ENCODE measurements at regions not wholly inside any gene's neighbourhood (a gene's known extent, or its start where the extent isn't known, plus 50 kb on each side); places are given as distances from the start of the nearest gene placed in this dataset.

DNA sequence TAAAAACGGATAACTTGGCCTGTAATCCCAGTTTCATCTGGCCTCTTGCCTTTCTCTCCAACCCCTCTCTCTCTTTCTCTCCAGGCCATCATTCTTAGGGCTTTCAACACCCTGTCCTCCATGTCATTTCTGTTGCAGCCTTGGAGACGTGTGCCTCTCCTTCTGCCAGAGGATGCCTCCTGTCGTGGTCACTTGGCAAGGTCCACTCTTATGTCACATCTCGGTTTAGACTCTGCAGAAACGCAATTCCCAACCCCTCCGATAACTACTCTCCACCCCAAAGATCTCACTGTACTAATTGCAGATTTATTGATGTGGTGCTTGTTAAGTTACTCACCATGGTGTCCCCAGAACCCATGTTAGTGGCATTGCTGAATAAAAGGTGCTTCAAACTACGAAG is 787.3 kb upstream of the RBFOX1 start:
- no peak overlapping the region for H3K27ac ChIP-seq (ENCODE audit: low read length)
- no peak for TF ChIP-seq EZH2phosphoT487 (IDR thresholded peaks at IDR 0.05; ENCODE audit: low read depth)
- TF ChIP-seq, protein P1, sequence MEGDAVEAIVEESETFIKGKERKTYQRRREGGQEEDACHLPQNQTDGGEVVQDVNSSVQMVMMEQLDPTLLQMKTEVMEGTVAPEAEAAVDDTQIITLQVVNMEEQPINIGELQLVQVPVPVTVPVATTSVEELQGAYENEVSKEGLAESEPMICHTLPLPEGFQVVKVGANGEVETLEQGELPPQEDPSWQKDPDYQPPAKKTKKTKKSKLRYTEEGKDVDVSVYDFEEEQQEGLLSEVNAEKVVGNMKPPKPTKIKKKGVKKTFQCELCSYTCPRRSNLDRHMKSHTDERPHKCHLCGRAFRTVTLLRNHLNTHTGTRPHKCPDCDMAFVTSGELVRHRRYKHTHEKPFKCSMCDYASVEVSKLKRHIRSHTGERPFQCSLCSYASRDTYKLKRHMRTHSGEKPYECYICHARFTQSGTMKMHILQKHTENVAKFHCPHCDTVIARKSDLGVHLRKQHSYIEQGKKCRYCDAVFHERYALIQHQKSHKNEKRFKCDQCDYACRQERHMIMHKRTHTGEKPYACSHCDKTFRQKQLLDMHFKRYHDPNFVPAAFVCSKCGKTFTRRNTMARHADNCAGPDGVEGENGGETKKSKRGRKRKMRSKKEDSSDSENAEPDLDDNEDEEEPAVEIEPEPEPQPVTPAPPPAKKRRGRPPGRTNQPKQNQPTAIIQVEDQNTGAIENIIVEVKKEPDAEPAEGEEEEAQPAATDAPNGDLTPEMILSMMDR (IDR thresholded peaks at IDR 0.05; ENCODE audit: low read depth, low read length): no peak

DNA sequence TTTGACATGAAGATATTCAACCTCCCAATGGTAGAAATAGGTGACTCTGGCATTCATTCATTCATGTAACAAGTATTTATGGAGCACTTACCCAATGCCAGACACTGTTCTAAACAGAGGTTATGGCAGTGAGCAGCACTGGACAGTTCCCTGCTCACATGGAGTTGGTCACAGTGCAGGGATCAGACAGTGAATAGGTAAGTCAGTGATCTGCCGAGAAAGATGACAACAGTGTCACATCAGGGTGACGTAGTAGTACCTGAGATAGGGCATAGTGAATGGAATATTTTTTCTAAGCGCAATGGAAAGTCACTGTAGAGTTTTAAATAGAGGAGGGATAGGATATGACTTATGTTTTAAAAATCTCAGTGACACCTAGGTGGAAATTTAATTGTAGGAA is 791.4 kb upstream of the RBFOX1 start:
- no peaks in the 10 kb centered on the region for H4K20me1 ChIP-seq (ENCODE audit: insufficient read depth, low read length)
- no peaks in the 10 kb centered on the region for H3K4me1 ChIP-seq (ENCODE audit: low read length)
- no peaks in the 10 kb centered on the region for H3K27me3 ChIP-seq (ENCODE audit: low read depth, low read length)
- TF ChIP-seq EZH2phosphoT487 (IDR thresholded peaks at IDR 0.05; ENCODE audit: low read depth): no peak
- no peaks in the 10 kb centered on the region for H3K36me3 ChIP-seq (replicated peaks; ENCODE audit: low read depth, low read length)
- no peak overlapping the region for H3K4me2 ChIP-seq (ENCODE audit: low read length)
- no peak overlapping the region for H3K27ac ChIP-seq (ENCODE audit: low read length)
- no peak overlapping the region for H2AFZ ChIP-seq (ENCODE audit: low read depth, low read length)
- no peaks in the 10 kb centered on the region for H3K79me2 ChIP-seq (ENCODE audit: low read length)
- no peak overlapping the region for H3K9ac ChIP-seq (ENCODE audit: low read length)
- H3K9me3 ChIP-seq (ENCODE audit: insufficient read depth, low read length): no peaks in the 10 kb centered on the region
- no peak overlapping the region for H3K4me3 ChIP-seq (ENCODE audit: low read length)

More for the DNA sequence above, 787.3 kb upstream of the RBFOX1 start:
- H3K36me3 ChIP-seq (replicated peaks; ENCODE audit: low read depth, low read length): no peaks in the 10 kb centered on the region
- no peaks in the 10 kb centered on the region for H3K79me2 ChIP-seq (ENCODE audit: low read length)
- no peaks in the 10 kb centered on the region for H3K27me3 ChIP-seq (ENCODE audit: low read depth, low read length)
- H2AFZ ChIP-seq (ENCODE audit: low read depth, low read length): no peak overlapping the region
- H4K20me1 ChIP-seq (ENCODE audit: insufficient read depth, low read length): no peaks in the 10 kb centered on the region
- H3K9me3 ChIP-seq (ENCODE audit: insufficient read depth, low read length): no peaks in the 10 kb centered on the region
- H3K4me3 ChIP-seq (ENCODE audit: low read length): no peak overlapping the region
- H3K4me2 ChIP-seq (ENCODE audit: low read length): no peak overlapping the region
- H3K4me1 ChIP-seq (ENCODE audit: low read length): no peaks in the 10 kb centered on the region
- no peak overlapping the region for H3K9ac ChIP-seq (ENCODE audit: low read length)

DNA sequence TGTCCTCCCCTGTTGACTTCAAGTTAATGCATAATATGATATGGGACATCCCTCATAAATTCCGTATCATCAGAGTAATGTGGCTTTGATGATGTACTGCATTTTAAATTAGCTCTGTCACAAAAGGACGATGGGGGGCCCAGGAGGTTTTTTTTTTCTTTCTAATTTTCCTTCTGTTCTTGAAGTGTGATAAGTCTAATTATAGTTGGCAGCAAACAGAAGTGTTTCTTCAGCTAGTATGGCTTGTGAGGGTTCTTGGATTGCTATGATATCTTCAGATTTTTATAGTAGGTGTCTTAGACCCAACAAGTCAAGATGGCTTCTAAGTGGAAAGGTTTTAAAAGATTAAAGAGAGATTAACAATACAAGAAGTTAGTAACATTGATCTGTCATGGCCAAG is 796.2 kb upstream of the RBFOX1 start:
- no peaks in the 10 kb centered on the region for H3K9me3 ChIP-seq (ENCODE audit: insufficient read depth, low read length)
- H3K27ac ChIP-seq (ENCODE audit: low read length): no peak overlapping the region
- no peaks in the 10 kb centered on the region for H3K4me1 ChIP-seq (ENCODE audit: low read length)
- no peaks in the 10 kb centered on the region for H3K79me2 ChIP-seq (ENCODE audit: low read length)
- H3K36me3 ChIP-seq (replicated peaks; ENCODE audit: low read depth, low read length): no peaks in the 10 kb centered on the region
- no peaks in the 10 kb centered on the region for H3K27me3 ChIP-seq (ENCODE audit: low read depth, low read length)
- H2AFZ ChIP-seq (ENCODE audit: low read depth, low read length): no peak overlapping the region
- no peak overlapping the region for H3K4me3 ChIP-seq (ENCODE audit: low read length)
- no peaks in the 10 kb centered on the region for H4K20me1 ChIP-seq (ENCODE audit: insufficient read depth, low read length)
- no peak overlapping the region for H3K9ac ChIP-seq (ENCODE audit: low read length)
- H3K4me2 ChIP-seq (ENCODE audit: low read length): no peak overlapping the region
- TF ChIP-seq, protein P1 (IDR thresholded peaks at IDR 0.05; ENCODE audit: low read depth, low read length): no peak
- TF ChIP-seq EZH2phosphoT487 (IDR thresholded peaks at IDR 0.05; ENCODE audit: low read depth): no peak

DNA sequence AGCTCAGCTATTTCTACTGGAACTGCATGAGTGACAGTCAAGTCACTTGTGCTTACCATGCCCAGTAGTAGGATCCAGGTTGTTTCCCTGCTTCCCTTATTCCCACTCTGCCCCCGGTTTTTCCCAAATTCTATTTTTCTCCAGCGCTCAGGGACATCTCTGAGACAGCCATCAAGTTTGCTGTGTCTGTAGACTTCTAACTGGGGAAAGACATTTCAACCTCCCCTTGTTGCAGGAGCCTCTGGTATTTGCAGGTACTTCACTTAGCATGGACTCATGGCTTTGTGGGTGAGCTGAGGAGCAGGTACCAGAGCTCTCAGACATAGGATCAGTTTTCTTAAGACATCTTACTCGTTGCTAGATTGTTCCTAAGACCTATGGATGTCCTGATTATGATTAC is 801.6 kb upstream of the RBFOX1 start:
- no peak overlapping the region for H3K4me3 ChIP-seq (ENCODE audit: low read length)
- no peaks in the 10 kb centered on the region for H4K20me1 ChIP-seq (ENCODE audit: insufficient read depth, low read length)
- H2AFZ ChIP-seq (ENCODE audit: low read depth, low read length): no peak overlapping the region
- no peaks in the 10 kb centered on the region for H3K9me3 ChIP-seq (ENCODE audit: insufficient read depth, low read length)
- TF ChIP-seq EZH2phosphoT487 (IDR thresholded peaks at IDR 0.05; ENCODE audit: low read depth): no peak
- TF ChIP-seq, protein P1 (IDR thresholded peaks at IDR 0.05; ENCODE audit: low read depth, low read length): no peak
- no peaks in the 10 kb centered on the region for H3K79me2 ChIP-seq (ENCODE audit: low read length)
- no peaks in the 10 kb centered on the region for H3K27me3 ChIP-seq (ENCODE audit: low read depth, low read length)
- no peaks in the 10 kb centered on the region for H3K4me1 ChIP-seq (ENCODE audit: low read length)
- no peak overlapping the region for H3K27ac ChIP-seq (ENCODE audit: low read length)
- no peaks in the 10 kb centered on the region for H3K36me3 ChIP-seq (replicated peaks; ENCODE audit: low read depth, low read length)
- H3K4me2 ChIP-seq (ENCODE audit: low read length): no peak overlapping the region
- no peak overlapping the region for H3K9ac ChIP-seq (ENCODE audit: low read length)

DNA sequence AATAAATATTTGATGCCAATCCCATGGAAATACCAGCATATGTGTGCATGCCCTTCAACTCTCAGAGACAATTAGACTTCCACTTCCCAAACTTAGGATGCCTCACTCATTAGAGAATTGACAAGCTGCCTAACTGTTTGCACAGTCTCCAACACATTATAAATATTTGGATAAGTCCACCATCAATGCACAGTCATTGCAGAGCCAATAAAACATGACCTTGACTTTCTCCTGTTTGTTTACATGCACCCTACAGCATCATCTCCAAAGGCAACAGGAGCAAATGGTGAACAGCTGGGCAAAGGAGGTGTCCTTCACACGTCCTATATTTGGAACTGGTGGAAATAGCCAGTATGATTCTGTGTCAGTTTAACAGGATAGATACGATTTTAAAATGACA is 804.4 kb upstream of the RBFOX1 start:
- Histone ChIP-seq H3K79me2 (ENCODE audit: low read length) (no peaks in the 10 kb centered on the region), H3K4me3 (ENCODE audit: low read length) (no peak overlapping the region), H3K9ac (ENCODE audit: low read length) (no peak overlapping the region), H3K9me3 (ENCODE audit: insufficient read depth, low read length) (no peaks in the 10 kb centered on the region), H3K27me3 (ENCODE audit: low read depth, low read length) (no peaks in the 10 kb centered on the region), H3K4me2 (ENCODE audit: low read length) (no peak overlapping the region), H3K27ac (ENCODE audit: low read length) (no peak overlapping the region), H3K36me3 (replicated peaks; ENCODE audit: low read depth, low read length) (no peaks in the 10 kb centered on the region), H4K20me1 (ENCODE audit: insufficient read depth, low read length) (no peaks in the 10 kb centered on the region), H2AFZ (ENCODE audit: low read depth, low read length) (no peak overlapping the region), H3K4me1 (ENCODE audit: low read length) (no peaks in the 10 kb centered on the region)
- no peak for TF ChIP-seq EZH2phosphoT487 (IDR thresholded peaks at IDR 0.05; ENCODE audit: low read depth)
- TF ChIP-seq, protein P1 (IDR thresholded peaks at IDR 0.05; ENCODE audit: low read depth, low read length): no peak
